ENCODE measurements at regions not wholly inside any gene's neighbourhood (a gene's known extent, or its start where the extent isn't known, plus 50 kb on each side); places are given as distances from the start of the nearest gene placed in this dataset.

DNA sequence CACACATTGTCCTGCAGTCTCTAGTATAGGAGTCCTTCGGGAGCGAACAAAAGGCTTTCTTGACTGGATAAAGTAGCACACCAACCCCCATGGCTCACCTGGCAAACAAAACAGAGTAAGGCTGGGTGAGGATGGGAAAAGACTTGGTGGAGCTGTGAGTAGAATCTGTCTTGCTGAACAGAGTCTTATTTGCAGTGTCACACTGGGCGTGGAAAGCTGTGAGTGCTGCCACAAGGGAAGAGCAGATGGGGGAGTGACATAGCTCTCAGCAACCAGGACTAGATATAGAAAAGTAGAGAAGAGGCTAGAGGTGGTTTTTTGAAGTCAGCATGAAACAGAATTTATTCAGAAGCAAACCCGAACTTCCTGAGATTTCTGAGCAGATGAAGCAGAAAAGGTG is 137.2 kb upstream of the ESX1 start:
- Histone ChIP-seq H2BK12ac (ENCODE audit: low read length in 2 of 2) (no peak overlapping the region), H3K27ac (ENCODE audit: low read length, poor library complexity, severe bottlenecking) (no peak overlapping the region), H3K9ac (ENCODE audit: low read length) (no peak overlapping the region), H3K4me2 (ENCODE audit: low read length, poor library complexity, severe bottlenecking) (no peak overlapping the region), H3K23ac (ENCODE audit: low read length in 2 of 2) (no peak overlapping the region), H4K8ac (ENCODE audit: low read length) (no peak overlapping the region), H2BK120ac (ENCODE audit: low read depth, low read length) (no peak overlapping the region), H2BK5ac (ENCODE audit: low read depth, low read length, poor library complexity, severe bottlenecking) (no peak overlapping the region), H3K36me3 (ENCODE audit: control insufficient read depth in 1 of 2, insufficient read depth in 2 of 2, low read depth in 1 of 2, low read length in 2 of 2) (no peaks in the 10 kb centered on the region), H3K9me3 (ENCODE audit: control insufficient read depth, low read length) (no peaks in the 10 kb centered on the region), H3K4me3 (ENCODE audit: insufficient read depth in 1 of 2, low read depth in 1 of 2, low read length in 2 of 2) (no peak overlapping the region), H3K27me3 (ENCODE audit: control insufficient read depth in 1 of 2, insufficient read depth in 1 of 2, low read length in 2 of 2) (peaks cover 0 to 38% of the 10 kb centered on the region in 2 experiments), H3K4ac (ENCODE audit: low read depth in 1 of 2, low read length in 2 of 2) (no peak overlapping the region), H2AK5ac (ENCODE audit: low read length, severe bottlenecking) (no peak overlapping the region), H4K91ac (ENCODE audit: low read length) (no peak overlapping the region), H3K18ac (ENCODE audit: low read depth in 1 of 2, low read length in 2 of 2) (no peak overlapping the region), H2BK15ac (ENCODE audit: low read depth, poor library complexity, severe bottlenecking) (no peak overlapping the region), H3K79me1 (replicated peaks; ENCODE audit: low read length, poor library complexity, severe bottlenecking) (no peaks in the 10 kb centered on the region), H3K14ac (ENCODE audit: low read length in 2 of 2) (no peak overlapping the region), H2AFZ (ENCODE audit: low read depth, low read length) (no peak overlapping the region), H3K4me1 (ENCODE audit: control insufficient read depth, insufficient read depth, low read depth, low read length) (no peaks in the 10 kb centered on the region)
- 70% methylated on average over 1 of the region's 4 CpGs for WGBS
- DNase-seq = no peak

- 100% methylated on average over 1 of the region's 2 CpGs for WGBS
- H3K36me3 ChIP-seq (ENCODE audit: control insufficient read depth in 1 of 2, insufficient read depth in 2 of 2, low read depth in 1 of 2, low read length in 2 of 2) = no peaks in the 10 kb centered on the region
- no peak overlapping the region for H2BK120ac ChIP-seq (ENCODE audit: low read depth, low read length)
These were observed 122.2 kb upstream of the ESX1 start for GRCh38 chrX:104376937-104377336.

DNA sequence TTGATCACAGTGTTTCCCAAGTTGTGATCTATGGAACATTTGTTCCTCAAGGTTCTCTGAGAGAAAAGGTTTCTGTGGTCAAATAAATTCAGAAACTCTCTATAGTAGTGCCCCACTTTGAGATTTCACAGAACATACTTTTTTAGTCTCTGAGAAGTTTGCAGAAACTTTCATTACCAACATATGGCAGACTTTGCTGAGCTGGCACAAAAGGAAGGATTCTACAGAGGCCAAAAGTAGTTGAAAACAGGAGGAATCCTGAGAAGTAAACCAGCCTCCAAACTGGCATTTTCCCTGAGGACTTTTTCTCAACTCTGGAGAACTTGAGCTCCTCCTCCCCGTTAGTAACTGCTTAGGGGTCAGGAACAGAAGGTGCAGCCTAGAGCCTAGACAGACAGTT is 117.8 kb upstream of the ESX1 start:
- no peak overlapping the region for H2BK12ac ChIP-seq (ENCODE audit: low read length in 2 of 2)
- H3K4me1 ChIP-seq (ENCODE audit: control insufficient read depth, insufficient read depth, low read depth, low read length) = no peaks in the 10 kb centered on the region
- H3K9ac ChIP-seq (ENCODE audit: low read length) = no peak overlapping the region
- no peak overlapping the region for H3K4ac ChIP-seq (ENCODE audit: low read depth in 1 of 2, low read length in 2 of 2)
- no peak overlapping the region for H2BK120ac ChIP-seq (ENCODE audit: low read depth, low read length)
- no peak for DNase-seq
- no peaks in the 10 kb centered on the region for H3K79me1 ChIP-seq (replicated peaks; ENCODE audit: low read length, poor library complexity, severe bottlenecking)
- H2BK15ac ChIP-seq (ENCODE audit: low read depth, poor library complexity, severe bottlenecking) = no peak overlapping the region
- H3K9me3 ChIP-seq (ENCODE audit: control insufficient read depth, low read length) = no peaks in the 10 kb centered on the region
- H4K91ac ChIP-seq (ENCODE audit: low read length) = no peak overlapping the region
- no peak overlapping the region for H2AK5ac ChIP-seq (ENCODE audit: low read length, severe bottlenecking)
- H3K23ac ChIP-seq (ENCODE audit: low read length in 2 of 2) = no peak overlapping the region
- no peak overlapping the region for H2BK5ac ChIP-seq (ENCODE audit: low read depth, low read length, poor library complexity, severe bottlenecking)
- no peak overlapping the region for H3K27ac ChIP-seq (ENCODE audit: low read length, poor library complexity, severe bottlenecking)
- no peak overlapping the region for H3K14ac ChIP-seq (ENCODE audit: low read length in 2 of 2)
- H3K4me3 ChIP-seq (ENCODE audit: insufficient read depth in 1 of 2, low read depth in 1 of 2, low read length in 2 of 2) = no peak overlapping the region
- no peak overlapping the region for H4K8ac ChIP-seq (ENCODE audit: low read length)
- H3K27me3 ChIP-seq (ENCODE audit: control insufficient read depth in 1 of 2, insufficient read depth in 1 of 2, low read length in 2 of 2) = peaks cover 0 to 55% of the 10 kb centered on the region in 2 experiments
- H3K4me2 ChIP-seq (ENCODE audit: low read length, poor library complexity, severe bottlenecking) = no peak overlapping the region
- H2AFZ ChIP-seq (ENCODE audit: low read depth, low read length) = no peak overlapping the region
- WGBS = 0% methylated on average over 1 of the region's 1 CpG
- no peak overlapping the region for H3K18ac ChIP-seq (ENCODE audit: low read depth in 1 of 2, low read length in 2 of 2)
- no peaks in the 10 kb centered on the region for H3K36me3 ChIP-seq (ENCODE audit: control insufficient read depth in 1 of 2, insufficient read depth in 2 of 2, low read depth in 1 of 2, low read length in 2 of 2)

More at GRCh38 chrX:104376937-104377336, 122.2 kb upstream of the ESX1 start:
- Histone ChIP-seq H2BK5ac (ENCODE audit: low read depth, low read length, poor library complexity, severe bottlenecking) (no peak overlapping the region), H3K9me3 (ENCODE audit: control insufficient read depth, low read length) (no peaks in the 10 kb centered on the region), H3K14ac (ENCODE audit: low read length in 2 of 2) (no peak overlapping the region), H3K4me2 (ENCODE audit: low read length, poor library complexity, severe bottlenecking) (no peak overlapping the region), H3K9ac (ENCODE audit: low read length) (no peak overlapping the region), H3K27me3 (ENCODE audit: control insufficient read depth in 1 of 2, insufficient read depth in 1 of 2, low read length in 2 of 2) (peaks cover 0 to 66% of the 10 kb centered on the region in 2 experiments), H3K4ac (ENCODE audit: low read depth in 1 of 2, low read length in 2 of 2) (no peak overlapping the region), H3K4me3 (ENCODE audit: insufficient read depth in 1 of 2, low read depth in 1 of 2, low read length in 2 of 2) (no peak overlapping the region), H3K23ac (ENCODE audit: low read length in 2 of 2) (no peak overlapping the region), H4K8ac (ENCODE audit: low read length) (no peak overlapping the region), H2AK5ac (ENCODE audit: low read length, severe bottlenecking) (no peak overlapping the region), H3K79me1 (replicated peaks; ENCODE audit: low read length, poor library complexity, severe bottlenecking) (no peaks in the 10 kb centered on the region), H2BK12ac (ENCODE audit: low read length in 2 of 2) (no peak overlapping the region), H3K27ac (ENCODE audit: low read length, poor library complexity, severe bottlenecking) (no peak overlapping the region), H2AFZ (ENCODE audit: low read depth, low read length) (no peak overlapping the region), H2BK15ac (ENCODE audit: low read depth, poor library complexity, severe bottlenecking) (no peak overlapping the region), H3K4me1 (ENCODE audit: control insufficient read depth, insufficient read depth, low read depth, low read length) (no peaks in the 10 kb centered on the region), H3K18ac (ENCODE audit: low read depth in 1 of 2, low read length in 2 of 2) (no peak overlapping the region), H4K91ac (ENCODE audit: low read length) (no peak overlapping the region)
- no peak for DNase-seq

GRCh38 chrX:104370089-104370488 is 115.4 kb upstream of the ESX1 start:
- WGBS = 100% methylated on average over 1 of the region's 2 CpGs

More at GRCh38 chrX:104370089-104370488, 115.4 kb upstream of the ESX1 start:
- no peak overlapping the region for H2BK120ac ChIP-seq (ENCODE audit: low read depth, low read length)
- H2AFZ ChIP-seq (ENCODE audit: low read depth, low read length) = no peak overlapping the region
- H3K4me1 ChIP-seq (ENCODE audit: control insufficient read depth, insufficient read depth, low read depth, low read length) = no peaks in the 10 kb centered on the region
- no peak overlapping the region for H2BK12ac ChIP-seq (ENCODE audit: low read length in 2 of 2)
- H4K8ac ChIP-seq (ENCODE audit: low read length) = no peak overlapping the region
- no peak overlapping the region for H3K27ac ChIP-seq (ENCODE audit: low read length, poor library complexity, severe bottlenecking)
- no peaks in the 10 kb centered on the region for H3K9me3 ChIP-seq (ENCODE audit: control insufficient read depth, low read length)
- H2BK15ac ChIP-seq (ENCODE audit: low read depth, poor library complexity, severe bottlenecking) = no peak overlapping the region
- H2BK5ac ChIP-seq (ENCODE audit: low read depth, low read length, poor library complexity, severe bottlenecking) = no peak overlapping the region
- no peak overlapping the region for H3K4me2 ChIP-seq (ENCODE audit: low read length, poor library complexity, severe bottlenecking)
- H3K36me3 ChIP-seq (ENCODE audit: control insufficient read depth in 1 of 2, insufficient read depth in 2 of 2, low read depth in 1 of 2, low read length in 2 of 2) = no peaks in the 10 kb centered on the region
- no peak overlapping the region for H3K14ac ChIP-seq (ENCODE audit: low read length in 2 of 2)
- H3K27me3 ChIP-seq (ENCODE audit: control insufficient read depth in 1 of 2, insufficient read depth in 1 of 2, low read length in 2 of 2) = peaks cover 0 to 46% of the 10 kb centered on the region in 2 experiments
- no peak overlapping the region for H4K91ac ChIP-seq (ENCODE audit: low read length)
- no peaks in the 10 kb centered on the region for H3K79me1 ChIP-seq (replicated peaks; ENCODE audit: low read length, poor library complexity, severe bottlenecking)
- DNase-seq = peak; percentile 17
- no peak overlapping the region for H3K23ac ChIP-seq (ENCODE audit: low read length in 2 of 2)
- no peak overlapping the region for H3K4me3 ChIP-seq (ENCODE audit: insufficient read depth in 1 of 2, low read depth in 1 of 2, low read length in 2 of 2)
- no peak overlapping the region for H3K9ac ChIP-seq (ENCODE audit: low read length)
- no peak overlapping the region for H3K4ac ChIP-seq (ENCODE audit: low read depth in 1 of 2, low read length in 2 of 2)
- no peak overlapping the region for H3K18ac ChIP-seq (ENCODE audit: low read depth in 1 of 2, low read length in 2 of 2)
- no peak overlapping the region for H2AK5ac ChIP-seq (ENCODE audit: low read length, severe bottlenecking)

Data from mesenchymal stem cell (in vitro differentiated cells and primary cell).